Fibroblast of pulmonary artery (primary cell): ENCODE measurements at regions not wholly inside any gene's neighbourhood (a gene's known extent, or its start where the extent isn't known, plus 50 kb on each side); places are given as distances from the start of the nearest gene placed in this dataset.

Experiments
- DNase-seq: peaks from one replicate; pipeline ENCODE4 v3.0.0-alpha.2; 2010; ENCODE audit warnings: low read depth
- H3K4me3 ChIP-seq: replicated peaks from 2 replicates; pipeline ENCODE4 v1.5.1; 2011; ENCODE audit warnings: low read depth, mild to moderate bottlenecking, control low read depth, low read length, moderate library complexity
- TF ChIP-seq, protein P1 (sequence below): IDR thresholded peaks from 2 replicates; pipeline ENCODE4 v1.5.1; 2011; ENCODE audit warnings: mild to moderate bottlenecking, control low read depth, low read length, inconsistent platforms; ENCODE audit errors: missing control alignments

DNA sequence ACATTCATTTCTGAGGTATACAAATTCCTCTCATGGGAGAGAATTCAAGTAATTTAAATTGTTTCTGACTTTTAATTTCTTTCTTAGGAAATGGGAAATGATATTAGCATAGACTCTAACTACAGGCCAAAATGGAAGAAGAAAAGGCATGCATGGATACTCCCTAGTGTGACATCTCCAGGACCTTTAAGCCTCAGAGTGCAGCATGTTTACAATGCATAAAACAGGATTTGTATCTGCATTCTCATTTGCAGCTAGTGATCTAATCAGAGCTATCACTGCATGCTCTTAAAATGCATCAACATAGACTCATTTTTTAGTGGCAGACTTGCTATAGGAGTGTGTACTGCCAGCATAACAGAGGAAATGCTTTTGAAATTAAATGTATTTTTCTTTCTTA is 224.6 kb upstream of the GOT2 start:
- TF ChIP-seq, protein P1, sequence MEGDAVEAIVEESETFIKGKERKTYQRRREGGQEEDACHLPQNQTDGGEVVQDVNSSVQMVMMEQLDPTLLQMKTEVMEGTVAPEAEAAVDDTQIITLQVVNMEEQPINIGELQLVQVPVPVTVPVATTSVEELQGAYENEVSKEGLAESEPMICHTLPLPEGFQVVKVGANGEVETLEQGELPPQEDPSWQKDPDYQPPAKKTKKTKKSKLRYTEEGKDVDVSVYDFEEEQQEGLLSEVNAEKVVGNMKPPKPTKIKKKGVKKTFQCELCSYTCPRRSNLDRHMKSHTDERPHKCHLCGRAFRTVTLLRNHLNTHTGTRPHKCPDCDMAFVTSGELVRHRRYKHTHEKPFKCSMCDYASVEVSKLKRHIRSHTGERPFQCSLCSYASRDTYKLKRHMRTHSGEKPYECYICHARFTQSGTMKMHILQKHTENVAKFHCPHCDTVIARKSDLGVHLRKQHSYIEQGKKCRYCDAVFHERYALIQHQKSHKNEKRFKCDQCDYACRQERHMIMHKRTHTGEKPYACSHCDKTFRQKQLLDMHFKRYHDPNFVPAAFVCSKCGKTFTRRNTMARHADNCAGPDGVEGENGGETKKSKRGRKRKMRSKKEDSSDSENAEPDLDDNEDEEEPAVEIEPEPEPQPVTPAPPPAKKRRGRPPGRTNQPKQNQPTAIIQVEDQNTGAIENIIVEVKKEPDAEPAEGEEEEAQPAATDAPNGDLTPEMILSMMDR: no peak

DNA sequence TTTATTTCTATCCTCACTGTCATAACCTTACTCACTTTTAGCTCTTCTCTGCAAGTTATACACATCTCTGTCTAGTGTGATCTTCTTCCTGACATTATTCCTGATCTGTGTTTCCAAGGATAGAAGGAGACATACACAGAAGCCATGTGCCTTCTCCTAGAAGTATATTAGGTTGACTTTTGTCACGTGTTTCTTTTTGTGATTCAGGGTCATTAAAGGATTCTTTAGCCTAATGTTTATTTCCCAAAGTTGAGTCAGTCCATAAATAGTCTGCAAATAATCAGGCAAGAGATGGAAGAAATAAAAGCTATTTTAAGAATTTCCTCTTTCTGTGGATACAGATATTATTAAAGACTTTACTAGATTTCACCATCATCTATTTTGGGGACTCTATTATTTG is 214.1 kb upstream of the GOT2 start:
- TF ChIP-seq, protein P1: no peak
- no peak for DNase-seq
- no peak overlapping the region for H3K4me3 ChIP-seq

More for the DNA sequence above, 224.6 kb upstream of the GOT2 start:
- DNase-seq: no peak
- H3K4me3 ChIP-seq: no peak overlapping the region

DNA sequence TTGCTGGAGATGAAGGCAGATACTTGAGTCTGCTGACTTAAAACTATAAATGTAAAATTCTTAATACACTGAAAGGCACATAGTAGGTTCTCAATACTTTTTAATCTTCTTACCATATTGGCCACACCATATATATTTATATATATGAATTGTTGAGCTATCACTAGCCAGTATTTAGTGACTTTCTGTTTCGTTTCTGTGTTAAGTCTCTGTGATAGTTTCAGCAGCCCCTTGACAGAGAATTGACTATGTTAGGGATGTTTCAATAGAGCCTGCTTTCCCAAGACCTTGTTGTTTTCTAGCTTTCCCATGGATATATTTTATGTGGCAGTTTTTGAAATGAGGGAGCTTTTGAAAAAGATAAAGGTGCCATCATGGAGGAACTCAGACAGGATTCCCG is 206.5 kb upstream of the GOT2 start:
- DNase-seq: no peak
- H3K4me3 ChIP-seq: no peak overlapping the region
- TF ChIP-seq, protein P1: no peak

DNA sequence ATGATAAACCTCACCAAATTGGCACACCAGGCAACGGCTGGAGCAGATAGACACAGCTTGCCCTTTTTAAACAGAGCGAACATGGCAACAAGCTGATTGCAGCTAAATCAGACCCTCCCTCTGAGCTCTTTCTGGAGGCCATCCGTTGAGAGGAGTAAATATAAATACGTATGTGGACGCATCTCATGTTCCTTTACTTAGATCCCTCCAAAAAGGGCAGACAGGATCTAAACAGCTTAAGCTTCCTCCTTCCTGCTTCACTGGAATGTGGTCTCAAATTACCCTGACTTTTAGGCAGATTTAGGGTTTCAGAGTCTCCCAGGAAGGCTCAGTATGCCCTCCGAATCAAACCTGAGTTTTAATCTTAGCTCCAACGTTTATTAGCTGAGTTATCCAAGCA is 204.7 kb upstream of the GOT2 start:
- no peak overlapping the region for H3K4me3 ChIP-seq
- DNase-seq: no peak
- TF ChIP-seq, protein P1: no peak

DNA sequence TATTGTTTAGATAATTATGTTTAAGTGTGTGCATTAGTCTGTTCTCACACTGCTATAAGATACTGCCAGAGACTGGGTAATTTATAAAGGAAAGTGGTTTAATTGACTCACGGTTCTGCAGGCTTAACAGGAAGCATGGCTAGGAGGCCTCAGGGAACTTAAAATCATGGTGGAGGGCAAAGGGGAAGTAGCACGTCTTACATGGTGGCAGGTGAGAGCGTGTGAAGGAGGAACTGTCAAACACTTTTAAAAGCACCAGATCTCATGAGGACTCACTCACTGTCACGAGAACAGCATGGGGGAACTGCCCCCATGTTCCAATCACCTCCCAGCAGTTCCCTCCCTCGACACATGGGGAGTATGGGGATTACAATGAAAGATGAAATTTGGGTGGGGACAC is 203.5 kb upstream of the GOT2 start:
- TF ChIP-seq, protein P1: no peak
- no peak for DNase-seq
- no peak overlapping the region for H3K4me3 ChIP-seq

DNA sequence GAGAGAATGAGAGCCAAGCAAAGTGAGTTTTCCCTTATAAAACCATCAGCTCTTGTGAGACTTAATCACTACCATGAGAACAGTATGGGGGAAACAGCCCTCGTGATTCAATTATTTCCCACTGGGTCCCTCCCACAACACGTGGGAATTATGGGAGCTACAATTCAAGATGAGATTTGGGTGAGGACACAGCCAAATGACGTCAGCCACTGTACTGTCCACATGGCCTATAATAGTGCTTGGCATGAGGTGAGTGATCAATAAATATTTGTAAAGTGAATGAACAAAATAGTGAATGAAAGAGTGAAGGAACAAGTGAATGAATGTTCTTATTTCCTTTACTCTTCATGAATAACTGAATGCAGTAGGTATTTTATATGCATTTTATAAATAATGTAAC is 199.1 kb upstream of the GOT2 start:
- DNase-seq: no peak
- no peak overlapping the region for H3K4me3 ChIP-seq
- TF ChIP-seq, protein P1: no peak

DNA sequence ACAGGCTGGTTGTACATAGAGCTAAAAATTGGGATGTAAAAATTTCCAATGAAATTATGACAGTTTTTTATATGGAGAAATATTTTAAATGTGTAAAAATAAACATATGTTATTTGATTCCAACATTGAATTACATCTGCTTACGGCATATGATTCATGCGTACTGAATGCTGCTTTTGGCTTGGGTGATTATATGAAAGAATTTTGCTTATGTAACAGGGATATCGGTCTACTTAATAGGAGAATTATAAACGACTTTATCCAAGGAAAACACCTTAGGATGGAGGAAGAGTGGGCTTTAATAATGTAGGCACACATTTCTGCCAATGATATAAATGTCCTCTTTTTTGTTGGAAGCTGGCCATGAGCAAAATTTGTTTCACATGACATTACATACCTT is 197.3 kb upstream of the GOT2 start:
- TF ChIP-seq, protein P1: no peak
- no peak overlapping the region for H3K4me3 ChIP-seq
- DNase-seq: peak; percentile 1
